ENCODE measurements at regions not wholly inside any gene's neighbourhood (a gene's known extent, or its start where the extent isn't known, plus 50 kb on each side); places are given as distances from the start of the nearest gene placed in this dataset.

DNA sequence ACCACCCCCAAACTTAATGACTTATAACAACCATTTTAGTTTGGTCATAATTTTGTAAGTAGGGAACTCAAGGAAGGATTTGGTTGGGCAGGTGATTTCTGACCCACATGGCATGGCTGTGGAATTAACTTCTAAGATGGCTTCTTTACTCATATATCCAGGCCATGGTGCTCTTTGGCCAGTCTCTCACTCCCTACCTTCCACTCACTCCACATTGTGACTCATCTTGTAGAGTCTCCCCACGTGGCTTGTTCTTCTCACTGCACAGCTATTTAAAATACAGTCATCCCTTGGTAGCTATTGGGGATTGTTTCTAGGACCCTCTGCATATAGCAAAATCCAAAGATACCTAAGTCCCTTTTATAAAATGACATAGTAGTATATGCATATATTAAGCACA lies 76.6 kb upstream of the MAST4 start:
- TF ChIP-seq, protein P1, sequence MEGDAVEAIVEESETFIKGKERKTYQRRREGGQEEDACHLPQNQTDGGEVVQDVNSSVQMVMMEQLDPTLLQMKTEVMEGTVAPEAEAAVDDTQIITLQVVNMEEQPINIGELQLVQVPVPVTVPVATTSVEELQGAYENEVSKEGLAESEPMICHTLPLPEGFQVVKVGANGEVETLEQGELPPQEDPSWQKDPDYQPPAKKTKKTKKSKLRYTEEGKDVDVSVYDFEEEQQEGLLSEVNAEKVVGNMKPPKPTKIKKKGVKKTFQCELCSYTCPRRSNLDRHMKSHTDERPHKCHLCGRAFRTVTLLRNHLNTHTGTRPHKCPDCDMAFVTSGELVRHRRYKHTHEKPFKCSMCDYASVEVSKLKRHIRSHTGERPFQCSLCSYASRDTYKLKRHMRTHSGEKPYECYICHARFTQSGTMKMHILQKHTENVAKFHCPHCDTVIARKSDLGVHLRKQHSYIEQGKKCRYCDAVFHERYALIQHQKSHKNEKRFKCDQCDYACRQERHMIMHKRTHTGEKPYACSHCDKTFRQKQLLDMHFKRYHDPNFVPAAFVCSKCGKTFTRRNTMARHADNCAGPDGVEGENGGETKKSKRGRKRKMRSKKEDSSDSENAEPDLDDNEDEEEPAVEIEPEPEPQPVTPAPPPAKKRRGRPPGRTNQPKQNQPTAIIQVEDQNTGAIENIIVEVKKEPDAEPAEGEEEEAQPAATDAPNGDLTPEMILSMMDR (IDR thresholded peaks at IDR 0.05; ENCODE audit: low read depth, low read length, missing control alignments) = no peak
- in situ Hi-C loops (cut with HindIII; ENCODE audit: low sequenced_read_pairs) = no loop called here
- DNase-seq (ENCODE audit: low read depth) = no peak
- no peak overlapping the region for H3K4me3 ChIP-seq (ENCODE audit: low read depth, low read length)

DNA sequence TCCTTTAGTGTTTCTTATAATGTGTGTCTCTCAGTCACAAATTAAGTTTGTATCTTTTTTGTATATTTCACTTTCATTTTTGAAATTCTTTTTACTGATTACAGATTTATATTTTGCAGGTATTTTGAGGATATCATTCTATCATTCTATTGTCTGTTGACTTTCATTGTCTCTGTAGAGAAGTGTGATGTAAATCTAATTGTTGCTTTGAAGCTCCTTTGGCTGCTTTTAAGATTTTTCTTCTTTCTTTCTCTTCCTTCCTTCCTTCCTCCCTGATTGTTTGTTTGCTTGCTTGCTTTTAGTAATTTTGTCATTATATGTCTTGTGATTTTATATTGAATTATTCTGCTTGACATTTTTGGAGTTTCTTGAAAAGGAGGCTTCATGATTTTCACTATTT lies 75.3 kb upstream of the MAST4 start:
- TF ChIP-seq, protein P1 (IDR thresholded peaks at IDR 0.05; ENCODE audit: low read depth, low read length, missing control alignments) = no peak
- no peak for DNase-seq (ENCODE audit: low read depth)
- in situ Hi-C loops (cut with HindIII; ENCODE audit: low sequenced_read_pairs) = no loop called here
- H3K4me3 ChIP-seq (ENCODE audit: low read depth, low read length) = no peak overlapping the region

DNA sequence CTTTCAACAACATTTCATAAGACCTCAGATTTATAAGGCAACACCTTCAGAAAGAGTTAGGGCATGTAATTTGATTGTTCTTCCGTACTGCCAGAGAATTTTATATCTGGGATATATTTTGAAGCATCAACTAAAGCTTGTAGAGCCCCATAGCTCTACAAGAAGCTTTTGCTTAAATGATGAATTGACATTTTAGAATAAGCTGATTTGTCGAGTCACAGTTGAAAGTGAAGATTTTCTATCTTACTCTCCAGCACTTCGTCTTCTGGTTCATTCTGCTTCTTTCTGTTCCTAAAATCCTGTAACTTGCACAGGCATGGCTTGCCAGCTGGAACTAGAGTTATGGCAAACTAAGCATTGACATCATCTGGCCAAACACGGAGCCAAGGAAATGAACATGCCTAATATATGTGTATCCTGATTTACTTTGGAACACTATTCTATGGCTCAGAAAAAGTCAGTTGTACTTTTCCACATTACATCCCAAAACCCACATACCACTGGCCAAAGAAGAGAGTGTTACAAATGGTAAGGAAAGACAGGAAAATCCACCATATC lies 68.6 kb upstream of the MAST4 start:
- TF ChIP-seq, protein P1 (IDR thresholded peaks at IDR 0.05; ENCODE audit: low read depth, low read length, missing control alignments) = no peak
- H3K4me3 ChIP-seq (ENCODE audit: low read depth, low read length) = no peak overlapping the region
- in situ Hi-C loops (cut with HindIII; ENCODE audit: low sequenced_read_pairs) = no loop called here
- no peak for DNase-seq (ENCODE audit: low read depth)

DNA sequence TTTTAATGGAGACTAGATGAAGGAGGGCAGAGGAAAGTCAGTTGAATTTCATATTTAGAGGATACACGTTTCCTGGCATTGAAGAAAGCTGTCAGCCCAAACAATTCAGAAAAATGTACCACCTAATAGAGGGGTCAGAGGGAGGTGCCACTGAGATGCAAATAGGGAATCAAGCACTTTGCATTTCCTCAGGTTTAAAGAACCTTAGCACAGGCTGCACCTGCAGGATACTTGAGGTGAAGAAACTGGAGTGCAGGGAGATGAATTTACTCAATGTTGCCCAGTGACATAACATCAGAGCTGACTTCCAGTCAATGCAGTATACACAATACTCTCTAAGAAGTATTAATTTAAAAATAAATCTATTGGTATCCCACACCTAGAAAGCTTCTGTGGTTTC lies 67.0 kb upstream of the MAST4 start:
- no peak overlapping the region for H3K4me3 ChIP-seq (ENCODE audit: low read depth, low read length)
- DNase-seq (ENCODE audit: low read depth) = no peak
- TF ChIP-seq, protein P1 (IDR thresholded peaks at IDR 0.05; ENCODE audit: low read depth, low read length, missing control alignments) = no peak
- in situ Hi-C loops (cut with HindIII; ENCODE audit: low sequenced_read_pairs) = no loop called here

DNA sequence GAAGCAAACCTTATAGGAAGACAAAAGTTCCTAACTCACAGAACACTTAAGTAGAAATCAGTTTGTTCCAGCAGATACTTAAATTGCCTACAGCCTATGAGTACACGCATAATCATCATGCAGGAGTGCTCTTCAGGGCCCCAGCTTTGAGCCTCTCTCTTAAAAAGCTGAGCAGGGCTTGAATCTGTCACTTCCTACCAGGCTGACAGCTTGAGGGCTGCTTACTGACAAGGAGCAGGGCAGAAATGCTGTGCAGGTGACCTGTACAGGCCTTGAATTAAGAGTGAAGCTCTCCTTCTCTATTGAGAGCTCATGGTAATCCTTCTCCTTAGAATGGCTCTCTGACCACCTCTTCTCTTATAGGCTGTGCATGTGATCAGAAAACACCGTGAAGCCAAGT lies 66.5 kb upstream of the MAST4 start:
- no peak for DNase-seq (ENCODE audit: low read depth)
- TF ChIP-seq, protein P1 (IDR thresholded peaks at IDR 0.05; ENCODE audit: low read depth, low read length, missing control alignments) = no peak
- in situ Hi-C loops (cut with HindIII; ENCODE audit: low sequenced_read_pairs) = no loop called here
- no peak overlapping the region for H3K4me3 ChIP-seq (ENCODE audit: low read depth, low read length)

DNA sequence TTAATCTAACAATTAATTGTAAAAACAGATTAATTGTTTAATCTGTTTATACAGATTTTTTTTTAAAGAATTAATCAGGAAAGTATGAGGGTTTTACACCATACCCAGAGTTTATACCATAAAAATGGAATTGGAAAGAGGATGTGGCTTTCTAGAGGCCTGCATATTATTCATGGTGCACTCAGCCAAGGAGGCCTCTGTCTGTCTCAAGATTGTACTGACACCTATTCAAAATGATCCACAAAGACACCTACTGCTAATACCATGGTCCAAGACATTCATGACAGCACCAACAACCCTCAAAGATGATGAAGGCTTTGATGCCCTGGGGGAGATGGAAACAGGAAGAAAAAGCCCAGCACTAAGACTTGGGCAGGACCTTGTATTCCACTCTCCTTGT lies 58.1 kb upstream of the MAST4 start:
- H3K4me3 ChIP-seq (ENCODE audit: low read depth, low read length) = no peak overlapping the region
- DNase-seq (ENCODE audit: low read depth) = no peak
- in situ Hi-C loops (cut with HindIII; ENCODE audit: low sequenced_read_pairs) = no loop called here
- TF ChIP-seq, protein P1 (IDR thresholded peaks at IDR 0.05; ENCODE audit: low read depth, low read length, missing control alignments) = no peak

DNA sequence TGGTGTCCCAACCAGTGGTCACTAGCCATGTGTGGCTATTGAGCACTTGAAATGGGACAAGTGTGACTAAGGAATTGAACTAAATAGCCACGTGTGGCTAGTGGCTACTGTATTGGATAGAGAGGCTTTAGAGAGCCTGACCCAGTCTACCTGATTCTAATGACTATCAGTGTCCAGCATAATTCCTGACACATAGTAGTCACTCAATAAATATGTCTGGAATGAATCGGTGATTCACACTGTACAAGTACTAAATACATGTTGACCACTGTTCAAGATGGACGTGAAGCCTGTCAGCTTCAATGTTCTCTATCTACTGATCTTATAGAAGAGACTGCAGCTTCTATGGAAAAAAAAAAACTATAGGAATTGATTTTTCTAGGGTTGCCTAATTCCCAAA lies 57.7 kb upstream of the MAST4 start:
- no peak for DNase-seq (ENCODE audit: low read depth)
- in situ Hi-C loops (cut with HindIII; ENCODE audit: low sequenced_read_pairs) = no loop called here
- no peak overlapping the region for H3K4me3 ChIP-seq (ENCODE audit: low read depth, low read length)
- TF ChIP-seq, protein P1 (IDR thresholded peaks at IDR 0.05; ENCODE audit: low read depth, low read length, missing control alignments) = no peak
